HEK293 (cell line): ENCODE measurements at regions not wholly inside any gene's neighbourhood (a gene's known extent, or its start where the extent isn't known, plus 50 kb on each side); places are given as distances from the start of the nearest gene placed in this dataset.

Experiments used
- CTCF ChIA-PET: fragments of 350-600 bp; formaldehyde crosslinking; extraction: SDS; loops from one replicate; lab custom pipeline; 2021; ENCODE audit warnings: antibody characterized with exemption; lab: Yijun Ruan, JAX
- POLR2A ChIA-PET: fragments of 300-600 bp; formaldehyde crosslinking; extraction: SDS; loops from one replicate; lab custom pipeline; 2020; ENCODE audit warnings: antibody characterized with exemption, inconsistent platforms; lab: Yijun Ruan, JAX
- H3K27ac ChIP-seq: fragments of 200-500 bp; sonication (Bioruptor generic); 2 replicates; pipeline ENCODE4 v1.5.1; 2014; ENCODE audit warnings: low read depth, low read length, control low read depth, inconsistent platforms; ENCODE audit errors: extremely low read depth
- H3K36me3 ChIP-seq, 2 experiments: fragments of 200-500 bp in 1 of 2; sonication (Bioruptor generic) in 1 of 2; 1 replicate in 1 of 2; 2 replicates in 1 of 2; pipeline ENCODE4 v1.5.1; 2014 to 2017; ENCODE audit warnings: inconsistent platforms in 2 of 2, low read length in 2 of 2; ENCODE audit not compliant: control insufficient read depth in 2 of 2, insufficient read depth in 1 of 2
- H3K4me1 ChIP-seq: fragments of 200-500 bp; sonication (Bioruptor generic); 2 replicates; pipeline ENCODE4 v1.5.1; 2014; ENCODE audit warnings: mild to moderate bottlenecking, low read length, inconsistent platforms; ENCODE audit not compliant: control insufficient read depth, insufficient read depth
- H3K4me3 ChIP-seq: 2 replicates; pipeline ENCODE4 v1.5.1; 2011; ENCODE audit warnings: low read depth, mild to moderate bottlenecking, control low read depth, low read length, moderate library complexity
- H3K9me3 ChIP-seq: fragments of 200-500 bp; sonication (Bioruptor generic); 2 replicates; pipeline ENCODE4 v1.5.1; 2014; ENCODE audit warnings: low read depth, low read length, inconsistent platforms; ENCODE audit not compliant: control insufficient read depth, insufficient read depth
- CTCF ChIP-seq: fragments of 450-650 bp; formaldehyde crosslinking; IDR thresholded peaks from 2 replicates; pipeline ENCODE4 v1.5.1; 2016; ENCODE audit warnings: missing biosample characterization, missing genetic modification characterization
- FEZF1 ChIP-seq: fragments of 450-650 bp; formaldehyde crosslinking; IDR thresholded peaks from 2 replicates; pipeline ENCODE4 v1.5.1; 2016; ENCODE audit warnings: missing biosample characterization, missing genetic modification characterization
- KLF16 ChIP-seq: fragments of 450-650 bp; formaldehyde crosslinking; IDR thresholded peaks from 2 replicates; pipeline ENCODE4 v1.5.1; 2017; ENCODE audit warnings: missing biosample characterization, missing genetic modification characterization
- SCRT2 ChIP-seq: fragments of 450-650 bp; formaldehyde crosslinking; IDR thresholded peaks from 2 replicates; pipeline ENCODE4 v1.5.1; 2016; ENCODE audit warnings: missing biosample characterization, missing genetic modification characterization
- SETDB1 ChIP-seq: IDR thresholded peaks from one replicate; pipeline ENCODE4 v1.6.1; 2017; ENCODE audit warnings: mild to moderate bottlenecking, low read length, moderate library complexity, mixed read lengths; ENCODE audit not compliant: insufficient read length
- ZBTB10 ChIP-seq: fragments of 450-650 bp; formaldehyde crosslinking; IDR thresholded peaks from 2 replicates; pipeline ENCODE4 v1.5.1; 2016; ENCODE audit warnings: missing biosample characterization, missing genetic modification characterization
- ZBTB7A ChIP-seq: fragments of 450-650 bp; formaldehyde crosslinking; IDR thresholded peaks from 2 replicates; pipeline ENCODE4 v1.5.1; 2016; ENCODE audit warnings: low read depth, missing biosample characterization, missing genetic modification characterization
- ZIC2 ChIP-seq: fragments of 450-650 bp; formaldehyde crosslinking; IDR thresholded peaks from 2 replicates; pipeline ENCODE4 v1.5.1; 2016; ENCODE audit warnings: missing biosample characterization, missing genetic modification characterization
- ZNF175 ChIP-seq: fragments of 450-650 bp; formaldehyde crosslinking; IDR thresholded peaks from 2 replicates; pipeline ENCODE4 v1.5.1; 2016; ENCODE audit warnings: missing biosample characterization, missing genetic modification characterization
- ZNF2 ChIP-seq: fragments of 450-650 bp; formaldehyde crosslinking; IDR thresholded peaks from 2 replicates; pipeline ENCODE4 v1.5.1; 2016; ENCODE audit warnings: missing biosample characterization, missing genetic modification characterization
- ZNF350 ChIP-seq: fragments of 450-650 bp; formaldehyde crosslinking; IDR thresholded peaks from 2 replicates; pipeline ENCODE4 v1.5.0; 2017; ENCODE audit warnings: missing biosample characterization, mild to moderate bottlenecking, missing genetic modification characterization
- ZNF514 ChIP-seq: fragments of 450-650 bp; formaldehyde crosslinking; IDR thresholded peaks from 2 replicates; pipeline ENCODE4 v1.5.1; 2016; ENCODE audit warnings: missing biosample characterization, missing genetic modification characterization
- ZNF518A ChIP-seq: fragments of 450-650 bp; formaldehyde crosslinking; conservative IDR thresholded peaks from 2 replicates; pipeline ENCODE4 v1.5.1; 2016; ENCODE audit warnings: low read depth, missing biosample characterization, missing genetic modification characterization
- ZNF561 ChIP-seq: fragments of 450-650 bp; IDR thresholded peaks from 2 replicates; pipeline ENCODE4 v1.5.1; 2018; ENCODE audit warnings: missing biosample characterization, missing genetic modification characterization, borderline replicate concordance
- ZNF571 ChIP-seq: fragments of 450-650 bp; formaldehyde crosslinking; IDR thresholded peaks from 2 replicates; pipeline ENCODE4 v1.5.0; 2017; ENCODE audit warnings: missing biosample characterization, missing genetic modification characterization
- ZNF654 ChIP-seq: fragments of 450-650 bp; formaldehyde crosslinking; IDR thresholded peaks from 2 replicates; pipeline ENCODE4 v1.5.1; 2016; ENCODE audit warnings: low read depth, missing biosample characterization, missing genetic modification characterization
- ZSCAN23 ChIP-seq: fragments of 450-650 bp; formaldehyde crosslinking; IDR thresholded peaks from 2 replicates; pipeline ENCODE4 v1.5.1; 2016; ENCODE audit warnings: missing biosample characterization, missing genetic modification characterization

GRCh38 chr6:149190224-149190831 lies 127.2 kb upstream of the TAB2 start (continued):
- TF ChIP-seq ZNF518A (tag by site-specific recombination) = no peak
- TF ChIP-seq ZSCAN23 (tag by site-specific recombination) = no peak
- peak; percentile 31; the same call in 1 of the 2 replicates for TF ChIP-seq FEZF1 (tag by site-specific recombination)
- TF ChIP-seq SCRT2 (tag by site-specific recombination) = peak; percentile 39; the same call in 1 of the 2 replicates
- no peak for TF ChIP-seq ZNF175
- no peak for TF ChIP-seq SETDB1
- TF ChIP-seq ZNF561 (tag by site-specific recombination) = no peak
- no peak for TF ChIP-seq ZBTB7A
- TF ChIP-seq ZNF2 (tag by site-specific recombination) = peak; percentile 97
- no peak for TF ChIP-seq ZNF571 (tag by site-specific recombination)
- TF ChIP-seq CTCF (tag by site-specific recombination) = 0 out of 2 replicates have a peak, but pooled peaks have one; percentile 19
- TF ChIP-seq ZNF654 (tag by site-specific recombination) = peak; percentile 45

GRCh38 chr6:149194820-149195558 lies 122.5 kb upstream of the TAB2 start:
- Histone ChIP-seq H3K27ac (no peak overlapping the region), H3K4me1 (no peaks in the 10 kb centered on the region)
- CTCF ChIA-PET = interaction anchor here (0.6 to 3.3 kb wide), 4 partner anchors 31 to 314 kb away, joined by 3 to 13 read pairs (median 4); no protein-coding TSS in a partner anchor
- TF ChIP-seq KLF16 = no peak
- TF ChIP-seq ZBTB10 (tag by site-specific recombination) = no peak
- no peak for TF ChIP-seq ZNF350 (tag by site-specific recombination)
- no peak for TF ChIP-seq ZNF654 (tag by site-specific recombination)
- no peak for TF ChIP-seq ZIC2 (tag by site-specific recombination)
- no peak for TF ChIP-seq ZNF514 (tag by site-specific recombination)
- TF ChIP-seq, all 188 proteins: peak for 0
- H3K9me3 ChIP-seq = no peaks in the 10 kb centered on the region
- POLR2A ChIA-PET = no interaction called here
- no peaks in the 10 kb centered on the region for H3K36me3 ChIP-seq
- H3K4me3 ChIP-seq = no peak overlapping the region
